Stimulated activated effector memory CD8-positive, alpha-beta T cell treated with anti-CD3 and anti-CD28 coated beads, Interleukin-12 subunit alpha, Interleukin-12 subunit beta, amount 100 ng/mL, for 72 hours (primary cell): ENCODE measurements at regions not wholly inside any gene's neighbourhood (a gene's known extent, or its start where the extent isn't known, plus 50 kb on each side); places are given as distances from the start of the nearest gene placed in this dataset.
A peak's percentile ranks its signal among the peaks of the same experiment; 100 is the strongest.
"Not testable (repeated sequence)": the region's sequence is repeated elsewhere in the genome, so short reads cannot be mapped to it uniquely, and the experiment has no call there.

Experiments
- ATAC-seq: fragments of 150-1000 bp; cut with Tn5 transposase; 2 replicates; pipeline ENCODE4 v1.10.0; 2021
- DNase-seq, 2 donors: peaks; one replicate each; pipeline ENCODE4 v3.0.0; 2021 to 2022; ENCODE audit warnings: low spot score in 2 of 2
- H3K27ac Mint-ChIP-seq: one replicate; pipeline ENCODE4 v1.8.0; 2022; ENCODE audit warnings: mild to moderate bottlenecking, mixed read lengths
- H3K36me3 Mint-ChIP-seq: one replicate; pipeline ENCODE4 v1.8.0; 2022; ENCODE audit warnings: mild to moderate bottlenecking, mixed read lengths
- H3K4me1 Mint-ChIP-seq: one replicate; pipeline ENCODE4 v1.8.0; 2022; ENCODE audit warnings: mixed read lengths
- H3K4me3 Mint-ChIP-seq: one replicate; pipeline ENCODE4 v1.8.0; 2022; ENCODE audit warnings: mild to moderate bottlenecking, mixed read lengths
- H3K9me3 Mint-ChIP-seq: one replicate; pipeline ENCODE4 v1.8.0; 2022; ENCODE audit warnings: mixed read lengths

DNA sequence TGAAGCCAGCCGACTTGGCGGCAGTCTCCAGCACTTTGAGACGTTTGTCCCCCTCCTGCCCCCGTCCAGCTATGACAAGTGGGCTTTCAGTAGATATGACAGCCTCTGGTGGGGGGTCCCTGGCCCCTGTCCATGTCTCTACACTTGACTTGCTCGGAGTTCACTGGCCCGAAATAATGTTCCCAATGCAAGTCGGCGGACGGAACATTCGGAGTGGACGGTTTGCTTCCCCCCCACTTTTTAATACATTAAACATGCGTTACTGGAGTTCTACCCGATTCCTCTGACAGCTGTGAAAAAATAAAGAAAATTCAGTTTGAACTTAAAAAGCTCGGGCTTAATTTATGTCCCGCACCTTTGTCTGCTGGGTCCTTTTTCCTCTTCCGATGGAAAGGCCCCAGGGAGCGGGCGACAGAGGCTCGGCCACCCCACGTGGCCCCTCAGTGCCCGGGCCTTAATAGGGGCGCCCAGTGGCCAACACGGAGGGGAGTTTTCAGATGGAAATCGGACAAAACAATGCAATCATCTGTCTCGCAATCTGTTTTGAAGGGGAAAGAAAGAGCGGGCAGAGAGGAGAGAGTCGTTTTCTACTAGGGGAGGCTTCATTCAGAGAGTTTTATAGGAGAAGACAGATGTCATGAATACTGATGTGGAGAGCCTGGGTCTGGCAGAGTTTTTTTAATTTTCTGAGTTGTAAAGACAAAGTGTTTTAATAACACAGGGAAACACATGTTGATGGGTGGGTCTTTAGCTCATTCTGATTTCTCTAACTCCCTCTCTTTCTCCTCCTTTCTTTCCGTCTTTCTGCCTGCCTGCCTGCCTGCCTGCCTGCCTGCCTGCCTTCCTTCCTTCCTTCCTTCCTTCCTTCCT, 50.2 kb downstream of the SMIM38 start:
- no peaks in the 10 kb centered on the region for H3K4me1 Mint-ChIP-seq
- peaks cover 5% of the 10 kb centered on the region for H3K36me3 Mint-ChIP-seq
- H3K9me3 Mint-ChIP-seq, result no peaks in the 10 kb centered on the region
- no peak overlapping the region for H3K27ac Mint-ChIP-seq
- H3K4me3 Mint-ChIP-seq, result no peak overlapping the region
- ATAC-seq, result no peak
- DNase-seq, result no peak

DNA sequence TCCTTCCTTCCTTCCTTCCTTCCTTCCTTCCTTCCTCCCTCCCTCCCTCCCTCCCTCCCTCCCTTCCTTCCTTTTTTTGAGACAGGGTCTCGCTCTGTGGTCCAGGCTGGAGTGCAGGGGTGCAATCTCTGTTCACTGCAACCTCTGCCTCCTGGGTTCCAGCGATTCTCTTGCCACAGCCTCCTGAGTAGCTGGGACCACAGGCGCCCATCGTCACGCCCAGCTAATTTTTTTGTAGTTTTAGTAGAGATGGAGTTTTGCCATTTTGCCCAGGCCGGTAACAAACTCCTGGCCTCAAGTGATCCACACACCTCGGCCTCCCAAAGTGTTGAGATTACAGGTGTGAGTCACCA, 50.9 kb downstream of the SMIM38 start:
- H3K9me3 Mint-ChIP-seq, DNase-seq, H3K4me3 Mint-ChIP-seq, ATAC-seq, H3K4me1 Mint-ChIP-seq, H3K36me3 Mint-ChIP-seq: not testable (repeated sequence)
- H3K27ac Mint-ChIP-seq, result peak overlapping the region; percentile 14

DNA sequence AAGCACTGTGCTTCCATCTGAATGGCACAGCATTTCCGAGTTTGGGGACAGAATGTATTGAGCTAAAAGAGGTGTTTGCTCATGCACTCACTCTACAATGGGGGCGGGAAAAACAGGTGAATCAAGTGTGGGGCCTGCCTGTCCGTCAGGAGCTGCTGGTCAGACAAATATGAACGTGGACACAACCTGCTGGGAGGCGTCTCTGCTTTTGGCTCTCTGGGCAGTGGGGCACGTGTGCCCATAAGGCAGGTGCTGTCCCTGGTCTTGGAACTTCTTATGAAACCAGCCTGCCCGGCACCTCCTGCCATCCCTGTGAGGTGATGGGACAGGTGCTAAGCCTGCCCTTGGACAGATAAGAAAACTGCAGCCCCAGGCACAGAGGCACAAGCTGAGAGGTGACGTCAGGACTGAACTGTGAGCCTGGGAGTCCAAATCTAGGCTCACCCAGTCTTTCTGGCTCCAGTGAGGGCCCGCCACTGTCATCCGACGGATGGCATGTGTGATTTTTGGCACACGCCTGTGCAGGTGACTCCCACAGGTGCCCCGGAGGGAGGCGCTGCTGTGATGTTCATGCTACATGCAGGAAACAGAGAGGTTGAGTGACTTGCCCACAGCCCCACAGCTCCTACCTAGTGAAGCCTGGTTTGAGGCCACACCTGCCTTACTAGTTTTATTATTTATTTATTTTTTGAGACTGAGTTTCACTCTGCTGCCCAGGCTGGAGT, 51.6 kb downstream of the SMIM38 start:
- ATAC-seq (no peak), DNase-seq (no peak)
- H3K36me3 Mint-ChIP-seq, result peaks cover 5% of the 10 kb centered on the region
- H3K4me1 Mint-ChIP-seq, result peaks cover under 1% of the 10 kb centered on the region
- H3K4me3 Mint-ChIP-seq, result no peak overlapping the region
- peak overlapping the region; percentile 14 for H3K27ac Mint-ChIP-seq
- no peaks in the 10 kb centered on the region for H3K9me3 Mint-ChIP-seq

DNA sequence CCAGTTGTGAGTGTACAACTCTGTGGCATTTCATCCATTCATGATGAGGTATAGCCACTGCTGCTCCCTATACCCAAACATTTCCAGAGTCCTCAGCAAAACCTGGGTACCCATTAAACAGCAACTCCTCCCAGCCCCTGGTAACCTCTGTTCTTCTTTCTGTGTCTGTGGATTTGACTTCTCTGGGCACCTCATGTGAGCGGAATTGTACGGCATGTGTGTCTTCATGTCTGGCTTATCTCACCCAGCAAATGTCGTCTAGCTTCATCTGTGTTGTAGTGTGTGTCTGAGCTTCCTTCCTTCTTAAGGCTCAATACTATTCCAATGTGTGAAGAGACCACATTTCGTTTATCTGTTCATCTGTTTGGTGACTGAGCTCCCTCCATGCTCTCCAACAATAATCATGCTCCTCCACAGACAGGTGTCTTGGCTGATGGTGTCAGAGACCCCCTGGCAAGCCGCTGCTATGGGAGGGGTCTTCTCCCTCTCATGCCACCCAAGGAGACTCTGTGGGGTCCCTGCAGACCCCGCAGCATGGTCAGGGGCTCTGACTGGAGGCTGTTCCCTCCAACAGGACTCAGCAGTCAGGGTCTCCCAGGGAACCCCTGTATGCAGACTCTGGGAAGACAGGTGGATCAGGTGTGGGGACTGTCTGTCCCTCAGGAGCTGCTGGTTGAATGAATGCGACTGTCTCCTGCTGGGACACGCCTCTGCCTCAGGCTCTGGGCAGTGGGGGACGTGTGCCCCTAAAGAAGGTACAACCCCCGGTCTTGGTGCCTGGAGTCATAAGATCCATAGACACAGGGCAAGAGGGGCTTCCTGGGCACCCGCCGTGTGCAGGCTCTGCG, 52.7 kb downstream of the SMIM38 start:
- no peak for ATAC-seq
- no peak overlapping the region for H3K27ac Mint-ChIP-seq
- H3K36me3 Mint-ChIP-seq, result peaks cover 5% of the 10 kb centered on the region

DNA sequence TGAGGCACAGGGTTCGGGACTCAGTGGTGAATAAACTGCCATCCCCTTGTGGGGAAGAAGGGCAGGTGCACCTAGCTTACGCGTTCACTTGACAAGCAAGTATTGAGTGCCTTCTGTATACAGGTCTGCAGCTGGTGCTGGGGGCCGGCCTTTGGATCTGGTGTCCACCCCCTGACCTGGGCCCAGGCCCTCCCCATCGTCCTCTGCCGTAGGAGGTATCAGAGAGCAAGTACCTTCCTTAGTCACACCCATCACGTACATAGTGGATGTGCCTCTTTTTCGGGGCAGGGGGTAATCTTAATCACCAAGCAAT, 53.3 kb downstream of the SMIM38 start:
- no peaks in the 10 kb centered on the region for H3K9me3 Mint-ChIP-seq
- no peak for ATAC-seq
- H3K4me3 Mint-ChIP-seq, result no peak overlapping the region
- no peak overlapping the region for H3K27ac Mint-ChIP-seq
- H3K36me3 Mint-ChIP-seq, result peaks cover 5% of the 10 kb centered on the region
- DNase-seq, result no peak
- H3K4me1 Mint-ChIP-seq, result peaks cover 13% of the 10 kb centered on the region

More for the DNA sequence above, 52.7 kb downstream of the SMIM38 start:
- H3K4me1 Mint-ChIP-seq, result peaks cover 11% of the 10 kb centered on the region
- no peaks in the 10 kb centered on the region for H3K9me3 Mint-ChIP-seq
- H3K4me3 Mint-ChIP-seq, result no peak overlapping the region
- DNase-seq, result no peak

DNA sequence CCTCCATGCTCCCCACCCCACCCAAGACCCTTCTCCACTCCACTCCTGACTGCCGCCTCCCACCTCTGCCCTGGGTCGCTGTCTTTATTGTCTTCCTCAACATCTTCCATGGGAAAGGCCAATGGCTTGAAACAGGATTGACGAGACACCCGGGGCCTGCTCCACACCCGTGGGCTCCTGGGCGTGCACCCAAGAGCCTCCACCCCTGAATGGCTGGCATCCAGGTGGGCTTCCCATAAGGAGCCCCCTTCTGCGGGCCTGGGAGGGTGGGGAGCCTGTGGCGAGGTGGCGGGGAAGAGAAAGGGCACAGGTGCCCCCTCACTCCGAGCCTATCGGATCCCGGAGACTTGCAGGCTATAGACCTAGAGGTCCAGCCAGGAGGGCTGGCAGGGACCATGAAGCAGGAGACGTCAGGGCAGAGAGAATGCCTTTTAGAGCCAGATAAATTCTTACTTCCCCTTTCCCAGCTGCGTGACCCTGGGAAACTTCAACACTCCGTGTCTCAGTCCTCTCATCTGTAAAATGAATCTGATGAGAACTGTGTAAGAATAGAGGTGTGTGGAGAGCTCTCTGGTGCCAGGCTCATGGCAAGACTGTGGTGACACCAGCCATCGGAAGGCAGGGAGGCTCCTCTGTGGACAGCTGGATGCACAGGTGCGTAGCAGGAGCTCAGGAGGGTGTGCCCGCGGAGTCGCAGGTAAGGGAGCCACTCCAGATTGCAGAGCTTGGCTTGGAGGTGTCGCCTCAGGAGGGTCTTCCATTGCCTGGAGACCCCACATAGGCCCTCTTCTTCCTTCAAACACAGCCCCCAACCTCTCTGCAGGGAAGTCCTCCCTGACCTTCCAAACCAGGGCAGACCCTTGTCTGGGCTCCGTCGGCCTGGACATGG, 53.9 kb downstream of the SMIM38 start:
- H3K27ac Mint-ChIP-seq, result no peak overlapping the region
- H3K9me3 Mint-ChIP-seq, result no peaks in the 10 kb centered on the region
- no peak overlapping the region for H3K4me3 Mint-ChIP-seq
- DNase-seq, result no peak
- peaks cover 13% of the 10 kb centered on the region for H3K4me1 Mint-ChIP-seq
- no peak for ATAC-seq
- peaks cover 5% of the 10 kb centered on the region for H3K36me3 Mint-ChIP-seq

DNA sequence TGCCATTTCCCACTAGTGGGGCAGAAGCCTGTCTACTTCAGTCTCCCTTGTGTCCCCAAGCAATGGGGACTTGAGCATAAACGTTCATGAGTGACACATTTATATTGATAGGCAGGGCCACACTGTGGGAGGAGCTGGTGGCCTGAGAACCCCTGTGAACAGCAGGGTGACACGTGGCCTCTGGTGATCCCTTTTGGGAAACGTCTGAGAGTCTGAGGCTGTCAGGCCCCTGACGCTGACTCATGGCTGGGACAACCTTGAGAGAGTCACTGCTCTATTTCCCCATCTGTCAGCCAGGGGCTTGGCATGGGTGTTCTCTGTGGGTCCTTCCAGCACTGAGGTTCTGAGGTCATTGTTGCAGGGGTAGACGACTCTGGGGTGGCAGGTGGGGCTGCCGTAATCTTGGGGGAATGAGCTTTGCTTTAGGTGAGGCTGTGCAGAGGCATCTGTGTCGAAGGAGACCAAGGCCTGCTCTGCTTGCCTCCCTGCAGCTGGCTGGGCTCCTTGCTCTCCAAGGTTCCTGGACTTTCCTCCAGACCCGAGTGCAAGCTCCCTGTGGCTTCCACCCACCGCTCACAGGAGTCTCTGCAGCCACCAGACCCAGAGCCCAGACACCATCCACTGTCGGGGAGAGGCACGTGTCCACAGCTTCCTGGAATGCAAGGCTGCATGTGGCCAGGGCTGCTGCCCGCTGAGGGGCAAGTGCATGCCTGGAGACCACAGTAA, 54.7 kb downstream of the SMIM38 start:
- no peak overlapping the region for H3K27ac Mint-ChIP-seq
- DNase-seq (no peak), ATAC-seq (peak; percentile 58)
- H3K4me3 Mint-ChIP-seq, result no peak overlapping the region
- peaks cover 5% of the 10 kb centered on the region for H3K36me3 Mint-ChIP-seq
- H3K4me1 Mint-ChIP-seq, result peaks cover 13% of the 10 kb centered on the region
- no peaks in the 10 kb centered on the region for H3K9me3 Mint-ChIP-seq

DNA sequence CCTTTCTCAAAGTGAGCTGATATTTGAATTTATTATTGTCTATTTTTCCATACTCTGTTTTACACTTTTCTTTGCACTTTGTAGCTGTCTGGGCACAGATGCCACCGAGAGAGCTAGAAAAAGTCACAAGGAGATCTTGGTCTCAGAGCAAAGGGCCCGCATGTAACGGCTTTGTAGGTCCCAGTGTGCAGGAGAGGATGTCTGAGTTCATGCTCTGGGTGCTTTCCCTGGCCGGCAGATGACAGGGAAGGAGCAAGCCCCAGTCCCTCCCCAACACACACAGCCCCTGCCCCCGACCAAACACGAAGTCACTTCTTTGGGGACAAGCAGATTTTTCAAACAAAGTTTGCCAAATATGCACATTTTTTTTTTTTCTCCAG, 55.8 kb downstream of the SMIM38 start:
- H3K4me1 Mint-ChIP-seq, result peaks cover 13% of the 10 kb centered on the region
- H3K4me3 Mint-ChIP-seq, result no peak overlapping the region
- no peak overlapping the region for H3K27ac Mint-ChIP-seq
- no peak for DNase-seq
- H3K36me3 Mint-ChIP-seq, result peaks cover 5% of the 10 kb centered on the region
- no peak for ATAC-seq
- H3K9me3 Mint-ChIP-seq, result no peaks in the 10 kb centered on the region

DNA sequence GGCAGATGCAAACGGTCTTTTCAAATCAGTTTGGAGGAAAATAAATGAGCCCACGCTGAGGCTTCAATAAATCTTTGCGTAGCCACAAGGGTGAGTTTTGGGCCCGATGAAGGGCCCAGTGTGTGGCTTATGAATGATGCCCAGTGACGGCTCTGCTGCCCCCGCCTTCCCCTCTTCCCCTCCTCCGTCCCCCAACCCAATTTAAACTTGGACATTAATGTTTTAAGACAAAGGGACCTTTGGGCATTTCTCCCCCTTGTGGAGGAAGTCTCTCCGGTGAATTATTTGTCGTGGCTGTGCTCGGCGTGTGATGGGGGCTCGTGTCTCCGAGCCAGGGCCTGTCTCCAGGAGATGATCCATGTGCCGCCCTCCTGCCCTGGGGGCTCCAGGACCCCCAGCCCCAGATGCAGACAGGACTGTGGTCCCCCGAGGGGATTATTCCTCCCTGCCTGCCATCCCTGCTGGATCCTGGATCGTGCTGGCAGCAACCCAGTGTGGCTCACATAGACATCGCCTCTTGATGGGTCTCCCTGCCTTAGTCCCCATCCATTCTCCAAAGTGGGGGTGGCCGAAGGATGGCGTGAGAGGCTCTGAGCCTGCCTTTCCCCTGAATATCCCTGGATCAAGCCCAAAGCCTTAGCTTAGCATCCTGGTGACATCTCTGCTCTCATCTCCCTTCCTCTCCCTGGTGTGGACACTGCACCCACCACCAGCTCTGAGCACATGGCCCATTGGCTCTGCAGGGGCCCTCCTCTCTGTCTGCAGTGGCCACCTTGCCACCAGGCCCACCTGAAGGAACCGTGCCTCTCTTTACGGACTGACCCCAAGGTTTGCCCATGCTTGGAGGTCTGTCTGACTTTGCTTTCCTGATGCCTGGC, 56.4 kb downstream of the SMIM38 start:
- Mint-ChIP-seq H3K4me3 (no peak overlapping the region), H3K27ac (peak overlapping the region; percentile 78), H3K36me3 (peaks cover under 1% of the 10 kb centered on the region), H3K4me1 (peaks cover 13% of the 10 kb centered on the region), H3K9me3 (no peaks in the 10 kb centered on the region)
- DNase-seq (no peak), ATAC-seq (no peak)

DNA sequence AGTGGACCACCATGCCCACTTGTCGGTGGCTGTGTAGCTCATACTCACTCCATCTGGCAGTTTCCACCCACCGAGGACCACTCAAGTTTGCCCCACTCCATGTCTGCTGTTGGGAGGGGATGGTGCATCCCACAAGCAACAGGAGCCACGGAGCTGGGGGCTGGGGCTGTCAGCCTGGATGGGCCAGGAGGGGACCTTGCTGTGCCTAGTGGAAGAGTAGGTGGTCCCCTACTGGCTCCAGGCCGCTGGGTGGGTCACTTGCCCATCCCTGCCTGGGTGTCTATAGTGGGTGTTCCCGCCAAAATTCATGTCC, 57.0 kb downstream of the SMIM38 start:
- Mint-ChIP-seq H3K4me1 (peaks cover 13% of the 10 kb centered on the region), H3K36me3 (no peaks in the 10 kb centered on the region), H3K9me3 (no peaks in the 10 kb centered on the region), H3K4me3 (no peak overlapping the region), H3K27ac (peak overlapping the region; percentile 78)
- ATAC-seq (no peak), DNase-seq (no peak)

DNA sequence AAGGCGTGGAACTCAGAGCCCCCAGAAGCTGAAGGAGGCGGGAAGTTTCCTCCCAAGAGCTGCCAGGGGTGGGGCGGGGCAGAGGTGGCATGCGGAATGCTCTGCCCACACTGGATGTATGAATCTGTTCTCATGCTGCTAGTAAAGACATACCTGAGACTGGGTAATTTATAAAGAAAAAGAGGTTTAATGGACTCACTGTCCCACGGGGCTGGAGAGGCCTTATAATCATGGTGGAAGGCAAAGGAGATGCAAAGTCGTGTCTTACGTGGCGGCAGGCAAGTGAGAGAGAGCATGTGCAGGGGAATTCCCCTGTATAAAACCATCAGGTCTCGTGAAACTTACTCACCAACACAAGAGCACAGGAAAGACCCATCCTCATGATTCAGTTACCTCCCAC, 57.6 kb downstream of the SMIM38 start:
- DNase-seq (no peak), ATAC-seq (peak; percentile 53)
- Mint-ChIP-seq H3K27ac (peak overlapping the region; percentile 78), H3K4me3 (no peak overlapping the region), H3K9me3 (no peaks in the 10 kb centered on the region), H3K4me1 (peaks cover 13% of the 10 kb centered on the region), H3K36me3 (no peaks in the 10 kb centered on the region)

DNA sequence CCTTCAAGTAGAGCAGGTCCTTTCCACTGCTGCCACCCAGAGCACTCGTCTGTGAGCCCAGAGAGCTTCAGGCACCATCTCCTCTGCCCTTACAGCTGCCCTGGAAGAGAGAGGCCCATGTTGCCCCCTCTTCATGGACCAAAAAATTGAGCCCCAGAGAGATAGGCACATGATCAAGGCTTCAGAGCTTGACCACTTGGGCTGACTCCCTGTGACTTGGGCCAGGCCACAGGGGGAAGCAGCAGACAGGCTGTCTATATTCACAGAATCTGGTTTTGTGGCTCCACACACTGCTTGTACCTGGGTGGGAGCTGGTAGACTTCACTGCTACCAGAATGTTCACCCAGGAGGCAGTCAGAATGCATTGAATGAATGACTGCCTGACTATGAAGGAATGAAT, 58.2 kb downstream of the SMIM38 start:
- H3K36me3 Mint-ChIP-seq, result no peaks in the 10 kb centered on the region
- H3K9me3 Mint-ChIP-seq, result no peaks in the 10 kb centered on the region
- ATAC-seq (no peak), DNase-seq (no peak)
- H3K4me1 Mint-ChIP-seq, result peaks cover 13% of the 10 kb centered on the region
- no peak overlapping the region for H3K27ac Mint-ChIP-seq
- no peak overlapping the region for H3K4me3 Mint-ChIP-seq

DNA sequence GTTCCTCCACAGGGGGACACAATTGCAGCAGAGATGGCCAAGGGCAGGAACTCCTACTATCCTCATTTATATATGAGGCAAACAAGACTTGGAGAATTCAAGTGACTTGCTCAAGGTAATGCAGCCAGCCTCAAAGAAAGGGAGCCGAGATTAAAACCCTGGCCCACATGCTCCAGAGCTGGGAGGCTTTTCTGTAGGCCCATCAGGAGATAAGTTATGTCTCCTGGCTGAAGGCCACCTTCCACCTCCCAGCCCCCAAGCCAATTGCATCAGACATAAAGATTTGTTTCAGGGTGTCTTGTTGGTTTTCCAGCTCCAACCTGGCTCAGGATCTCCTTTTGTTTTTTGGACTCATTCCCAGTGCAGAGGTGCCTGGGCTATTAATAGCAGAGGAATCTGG, 59.5 kb downstream of the SMIM38 start:
- Mint-ChIP-seq H3K36me3 (no peaks in the 10 kb centered on the region), H3K27ac (no peak overlapping the region), H3K4me1 (peaks cover 13% of the 10 kb centered on the region), H3K9me3 (no peaks in the 10 kb centered on the region), H3K4me3 (no peak overlapping the region)
- DNase-seq (no peak), ATAC-seq (no peak)
